Mucosa of stomach (tissue), 1 donor: ENCODE measurements at regions not wholly inside any gene's neighbourhood (a gene's known extent, or its start where the extent isn't known, plus 50 kb on each side); places are given as distances from the start of the nearest gene placed in this dataset.

Experiments used
- H3K27me3 ChIP-seq: one replicate; pipeline ENCODE4 v1.7.0; 2013; ENCODE audit warnings: mild to moderate bottlenecking, low read length; ENCODE audit not compliant: control insufficient read depth, insufficient read depth
- H3K36me3 ChIP-seq: one replicate; pipeline ENCODE4 v1.7.0; 2013; ENCODE audit warnings: low read length; ENCODE audit not compliant: control insufficient read depth, insufficient read depth
- H3K4me1 ChIP-seq: one replicate; pipeline ENCODE4 v1.7.0; 2013; ENCODE audit warnings: mild to moderate bottlenecking, low read length; ENCODE audit not compliant: control insufficient read depth, insufficient read depth
- H3K4me3 ChIP-seq: one replicate; pipeline ENCODE4 v1.7.0; 2013; ENCODE audit warnings: low read length
- H3K9ac ChIP-seq: one replicate; pipeline ENCODE4 v1.7.0; 2013; ENCODE audit warnings: mild to moderate bottlenecking, low read length, moderate library complexity
- H3K9me3 ChIP-seq: one replicate; pipeline ENCODE4 v1.7.0; 2013; ENCODE audit warnings: mild to moderate bottlenecking, low read length, moderate library complexity; ENCODE audit not compliant: control insufficient read depth
- donor health status: Pancreatic carcinoma.

DNA sequence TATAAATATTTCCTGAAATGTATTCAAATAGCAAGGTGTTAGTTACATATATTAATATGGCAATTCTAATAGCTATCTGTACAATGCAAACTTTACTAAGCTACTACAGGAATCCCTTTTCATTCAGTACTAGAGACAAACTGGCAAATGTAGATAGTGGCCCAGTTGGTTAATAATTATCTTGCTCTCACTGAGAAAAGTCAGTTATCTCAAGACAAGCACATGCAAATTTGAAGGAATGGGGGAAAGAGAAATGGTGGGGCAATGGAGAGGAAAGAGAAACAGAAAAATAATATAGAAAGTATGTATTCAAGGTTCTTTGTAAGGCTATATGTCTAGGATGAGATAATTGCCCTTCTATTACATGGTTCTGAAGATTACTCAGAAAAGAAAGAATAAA lies 280.0 kb downstream of the FIGN start:
- no peaks in the 10 kb centered on the region for H3K4me1 ChIP-seq
- H3K36me3 ChIP-seq, result no peaks in the 10 kb centered on the region
- no peaks in the 10 kb centered on the region for H3K27me3 ChIP-seq
- no peak overlapping the region for H3K9ac ChIP-seq
- no peak overlapping the region for H3K4me3 ChIP-seq
- no peaks in the 10 kb centered on the region for H3K9me3 ChIP-seq

DNA sequence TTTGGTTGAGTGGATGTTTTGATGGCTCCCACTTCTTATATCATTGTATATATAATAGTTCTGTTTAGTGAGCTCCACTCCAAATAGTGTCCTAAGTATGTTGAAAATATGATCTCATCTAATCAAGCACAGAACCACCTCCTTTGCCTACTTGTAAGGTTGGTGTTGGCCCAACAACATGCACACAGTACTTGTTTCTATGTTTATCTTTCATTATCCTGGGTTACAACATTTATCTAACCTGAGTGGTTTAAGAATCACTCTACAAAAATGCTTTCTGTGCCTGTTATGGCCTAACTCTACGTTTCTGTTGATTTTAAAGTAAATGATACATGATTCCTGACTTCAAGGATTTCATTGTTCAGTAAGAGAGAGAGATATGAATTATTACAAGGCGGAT lies 281.9 kb downstream of the FIGN start:
- Histone ChIP-seq H3K4me3 (no peak overlapping the region), H3K9me3 (no peaks in the 10 kb centered on the region), H3K9ac (no peak overlapping the region), H3K36me3 (no peaks in the 10 kb centered on the region), H3K27me3 (no peaks in the 10 kb centered on the region), H3K4me1 (no peaks in the 10 kb centered on the region)

DNA sequence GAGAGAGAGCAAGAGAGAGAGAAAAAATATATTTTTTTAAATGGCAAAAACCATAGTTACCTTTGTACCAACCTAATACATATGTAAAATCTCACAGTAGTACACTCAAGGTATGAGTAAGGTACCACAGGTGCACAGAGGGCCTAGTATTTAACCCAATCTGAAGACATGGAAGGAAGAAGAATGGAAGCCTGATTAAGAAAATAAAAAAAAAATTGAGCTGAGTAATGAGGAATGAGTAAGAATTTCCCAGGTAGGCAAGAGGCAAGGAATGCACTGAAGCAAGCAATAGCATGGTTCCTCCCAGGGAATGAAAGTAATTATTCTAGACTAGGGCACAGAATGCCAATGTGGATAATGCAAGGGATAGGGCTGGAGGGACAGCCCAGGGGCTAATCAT lies 294.2 kb downstream of the FIGN start:
- Histone ChIP-seq H3K27me3 (no peaks in the 10 kb centered on the region), H3K36me3 (no peaks in the 10 kb centered on the region), H3K9me3 (no peaks in the 10 kb centered on the region), H3K4me3 (no peak overlapping the region), H3K9ac (no peak overlapping the region), H3K4me1 (no peaks in the 10 kb centered on the region)

DNA sequence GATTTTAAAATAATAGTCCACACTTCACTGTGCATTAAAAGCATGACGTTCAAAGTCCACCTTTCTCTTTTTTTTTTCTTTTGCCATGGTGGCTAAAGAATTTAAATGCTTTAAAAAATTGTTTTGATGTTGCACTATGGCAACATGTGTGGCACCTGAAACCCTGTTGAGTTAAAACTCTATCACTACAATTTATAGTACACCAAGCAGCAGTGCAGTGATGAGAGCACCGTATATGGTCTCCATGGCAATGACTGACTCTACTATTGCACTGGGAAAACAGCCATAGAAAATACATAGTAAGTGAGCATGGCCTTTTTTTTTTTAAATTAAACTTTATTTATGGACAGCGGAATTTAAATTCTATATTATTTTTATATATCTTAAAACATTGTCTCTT lies 298.8 kb downstream of the FIGN start:
- Histone ChIP-seq H3K4me1 (no peaks in the 10 kb centered on the region), H3K4me3 (no peak overlapping the region), H3K9ac (no peak overlapping the region), H3K27me3 (no peaks in the 10 kb centered on the region), H3K9me3 (no peaks in the 10 kb centered on the region), H3K36me3 (no peaks in the 10 kb centered on the region)

DNA sequence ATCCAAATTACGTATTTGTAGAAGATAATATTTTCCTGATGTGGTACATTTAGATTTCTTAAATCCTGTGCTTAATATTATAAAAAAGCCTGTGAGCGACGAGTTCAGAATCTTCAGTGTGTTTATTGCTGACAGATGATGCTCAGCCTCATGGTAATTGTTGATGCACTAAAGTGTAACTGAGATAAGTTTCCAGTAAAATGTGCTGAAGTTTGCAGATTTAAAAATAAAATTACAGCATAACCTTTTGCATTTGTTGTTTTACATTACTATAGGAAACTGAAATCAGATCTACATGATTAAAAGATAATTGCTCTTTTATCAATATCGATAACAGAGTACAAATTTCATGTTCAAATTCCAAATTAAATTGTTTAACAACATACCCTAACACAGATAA lies 307.6 kb downstream of the FIGN start:
- Histone ChIP-seq H3K9me3 (no peaks in the 10 kb centered on the region), H3K9ac (no peak overlapping the region), H3K27me3 (no peaks in the 10 kb centered on the region), H3K36me3 (no peaks in the 10 kb centered on the region), H3K4me3 (no peak overlapping the region), H3K4me1 (no peaks in the 10 kb centered on the region)

- Histone ChIP-seq H3K36me3 (no peaks in the 10 kb centered on the region), H3K9ac (no peak overlapping the region), H3K4me3 (no peak overlapping the region), H3K9me3 (no peaks in the 10 kb centered on the region), H3K27me3 (no peaks in the 10 kb centered on the region), H3K4me1 (no peaks in the 10 kb centered on the region)
Measured at GRCh38 chr2:163420604-163421003, 315.2 kb downstream of the FIGN start.

GRCh38 chr2:163419000-163419830 lies 316.6 kb downstream of the FIGN start:
- H3K4me3 ChIP-seq, result no peak overlapping the region
- H3K4me1 ChIP-seq, result no peaks in the 10 kb centered on the region
- no peak overlapping the region for H3K9ac ChIP-seq
- H3K27me3 ChIP-seq, result no peaks in the 10 kb centered on the region
- no peaks in the 10 kb centered on the region for H3K36me3 ChIP-seq
- no peaks in the 10 kb centered on the region for H3K9me3 ChIP-seq

DNA sequence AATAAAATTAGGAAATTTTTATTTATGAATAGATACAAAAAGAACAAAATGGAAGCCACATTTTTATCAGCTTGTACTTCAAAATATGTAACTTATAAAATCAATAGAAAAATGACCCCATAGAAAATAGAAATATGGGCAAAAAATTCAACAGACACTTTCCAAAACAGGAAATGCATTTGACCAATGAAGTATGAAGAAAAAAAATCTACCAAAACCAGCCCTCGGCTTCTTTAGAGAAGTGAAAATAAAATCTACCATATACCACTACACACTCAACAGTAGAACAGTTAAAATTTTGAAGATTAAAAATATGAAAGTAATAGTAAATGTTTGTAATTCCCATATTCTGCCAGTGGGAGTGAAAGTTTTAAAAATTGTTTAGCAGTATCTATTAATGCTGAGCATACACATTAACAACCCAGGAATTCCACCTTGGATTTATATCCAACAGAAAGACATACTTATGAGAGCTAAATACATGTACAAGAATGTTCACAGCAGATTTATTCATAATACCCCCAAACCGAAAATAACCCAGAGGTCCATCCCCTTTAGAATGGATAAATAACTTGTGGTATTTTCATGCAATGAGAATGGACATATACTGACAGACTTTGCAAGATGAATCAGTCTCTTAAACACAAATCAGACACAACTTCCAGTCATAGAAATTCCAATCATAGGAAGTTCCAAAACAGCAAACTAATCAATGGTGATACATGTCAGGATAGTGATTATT lies 318.0 kb downstream of the FIGN start:
- no peak overlapping the region for H3K9ac ChIP-seq
- H3K36me3 ChIP-seq, result no peaks in the 10 kb centered on the region
- no peaks in the 10 kb centered on the region for H3K27me3 ChIP-seq
- H3K9me3 ChIP-seq, result no peaks in the 10 kb centered on the region
- no peak overlapping the region for H3K4me3 ChIP-seq
- no peaks in the 10 kb centered on the region for H3K4me1 ChIP-seq

DNA sequence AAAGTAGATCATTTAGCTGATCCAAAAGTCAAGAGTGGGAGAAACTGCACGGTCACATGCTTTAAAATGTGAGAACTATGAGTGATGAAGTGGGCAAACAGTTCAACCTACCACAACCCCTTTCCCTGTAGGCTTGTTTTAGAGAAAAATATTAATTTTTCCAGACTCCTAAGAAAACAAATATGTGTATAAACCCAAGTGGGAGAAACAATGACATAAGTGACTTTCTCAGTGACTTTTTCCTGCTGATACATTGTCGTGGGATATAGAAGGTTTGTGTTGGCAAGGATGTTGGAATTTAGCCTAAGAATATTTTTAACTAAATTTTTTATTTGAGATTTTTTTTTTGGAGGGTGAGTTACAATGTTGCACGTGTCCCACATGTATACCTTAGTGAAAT lies 321.7 kb downstream of the FIGN start:
- H3K4me1 ChIP-seq, result no peaks in the 10 kb centered on the region
- no peaks in the 10 kb centered on the region for H3K27me3 ChIP-seq
- no peak overlapping the region for H3K4me3 ChIP-seq
- no peaks in the 10 kb centered on the region for H3K36me3 ChIP-seq
- no peak overlapping the region for H3K9ac ChIP-seq
- H3K9me3 ChIP-seq, result no peaks in the 10 kb centered on the region

- Histone ChIP-seq H3K9ac (no peak overlapping the region), H3K4me1 (no peaks in the 10 kb centered on the region), H3K9me3 (no peaks in the 10 kb centered on the region), H3K36me3 (no peaks in the 10 kb centered on the region), H3K4me3 (no peak overlapping the region), H3K27me3 (no peaks in the 10 kb centered on the region)
Measured at GRCh38 chr2:163407296-163407695, 328.5 kb downstream of the FIGN start.

- H3K36me3 ChIP-seq, result no peaks in the 10 kb centered on the region
- H3K9ac ChIP-seq, result no peak overlapping the region
- no peaks in the 10 kb centered on the region for H3K4me1 ChIP-seq
- H3K27me3 ChIP-seq, result no peaks in the 10 kb centered on the region
- H3K9me3 ChIP-seq, result no peaks in the 10 kb centered on the region
- no peak overlapping the region for H3K4me3 ChIP-seq
Measured at GRCh38 chr2:163405298-163405697, 330.5 kb downstream of the FIGN start.

- H3K9me3 ChIP-seq, result no peaks in the 10 kb centered on the region
- no peak overlapping the region for H3K9ac ChIP-seq
- no peaks in the 10 kb centered on the region for H3K4me1 ChIP-seq
- H3K4me3 ChIP-seq, result no peak overlapping the region
- no peaks in the 10 kb centered on the region for H3K36me3 ChIP-seq
- no peaks in the 10 kb centered on the region for H3K27me3 ChIP-seq
Measured at GRCh38 chr2:163401481-163401880, 334.3 kb downstream of the FIGN start.
